ENCODE measurements at regions not wholly inside any gene's neighbourhood (a gene's known extent, or its start where the extent isn't known, plus 50 kb on each side); places are given as distances from the start of the nearest gene placed in this dataset.

DNA sequence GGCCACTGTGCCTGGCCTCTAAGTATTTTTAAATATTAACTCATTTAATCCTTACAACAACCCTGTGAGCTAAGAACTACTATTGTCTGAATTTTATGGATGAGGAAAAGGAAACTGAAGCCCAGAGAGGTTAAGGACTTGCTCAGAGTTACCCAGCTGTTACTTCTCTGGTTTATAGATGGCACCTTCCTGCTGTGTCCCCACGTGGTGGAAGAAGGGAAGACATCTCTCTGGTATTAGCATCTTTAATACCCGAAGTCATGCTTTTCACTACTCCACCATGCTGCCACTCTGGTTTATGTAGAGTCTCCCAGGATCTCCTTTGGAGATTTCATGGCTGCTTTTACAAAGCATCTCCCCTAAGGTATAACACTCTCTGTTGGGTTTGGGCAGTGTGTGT is 105.5 kb upstream of the MKLN1 start:
- TF ChIP-seq, protein P1, sequence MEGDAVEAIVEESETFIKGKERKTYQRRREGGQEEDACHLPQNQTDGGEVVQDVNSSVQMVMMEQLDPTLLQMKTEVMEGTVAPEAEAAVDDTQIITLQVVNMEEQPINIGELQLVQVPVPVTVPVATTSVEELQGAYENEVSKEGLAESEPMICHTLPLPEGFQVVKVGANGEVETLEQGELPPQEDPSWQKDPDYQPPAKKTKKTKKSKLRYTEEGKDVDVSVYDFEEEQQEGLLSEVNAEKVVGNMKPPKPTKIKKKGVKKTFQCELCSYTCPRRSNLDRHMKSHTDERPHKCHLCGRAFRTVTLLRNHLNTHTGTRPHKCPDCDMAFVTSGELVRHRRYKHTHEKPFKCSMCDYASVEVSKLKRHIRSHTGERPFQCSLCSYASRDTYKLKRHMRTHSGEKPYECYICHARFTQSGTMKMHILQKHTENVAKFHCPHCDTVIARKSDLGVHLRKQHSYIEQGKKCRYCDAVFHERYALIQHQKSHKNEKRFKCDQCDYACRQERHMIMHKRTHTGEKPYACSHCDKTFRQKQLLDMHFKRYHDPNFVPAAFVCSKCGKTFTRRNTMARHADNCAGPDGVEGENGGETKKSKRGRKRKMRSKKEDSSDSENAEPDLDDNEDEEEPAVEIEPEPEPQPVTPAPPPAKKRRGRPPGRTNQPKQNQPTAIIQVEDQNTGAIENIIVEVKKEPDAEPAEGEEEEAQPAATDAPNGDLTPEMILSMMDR (conservative IDR thresholded peaks at IDR 0.05 in 1 of 2, IDR thresholded peaks at IDR 0.05 in 1 of 2; ENCODE audit: extremely low read depth in 1 of 2, insufficient read depth in 1 of 2, low read depth in 1 of 2, low read length in 2 of 2): peak; percentile 17 to 27
- no peak for TF ChIP-seq EZH2 (IDR thresholded peaks at IDR 0.05; ENCODE audit: borderline replicate concordance, low read length)

All from mammary epithelial cell (primary cell).